ENCODE measurements at regions not wholly inside any gene's neighbourhood (a gene's known extent, or its start where the extent isn't known, plus 50 kb on each side); places are given as distances from the start of the nearest gene placed in this dataset.
"Not testable (repeated sequence)": the region's sequence is repeated elsewhere in the genome, so short reads cannot be mapped to it uniquely, and the experiment has no call there.

DNA sequence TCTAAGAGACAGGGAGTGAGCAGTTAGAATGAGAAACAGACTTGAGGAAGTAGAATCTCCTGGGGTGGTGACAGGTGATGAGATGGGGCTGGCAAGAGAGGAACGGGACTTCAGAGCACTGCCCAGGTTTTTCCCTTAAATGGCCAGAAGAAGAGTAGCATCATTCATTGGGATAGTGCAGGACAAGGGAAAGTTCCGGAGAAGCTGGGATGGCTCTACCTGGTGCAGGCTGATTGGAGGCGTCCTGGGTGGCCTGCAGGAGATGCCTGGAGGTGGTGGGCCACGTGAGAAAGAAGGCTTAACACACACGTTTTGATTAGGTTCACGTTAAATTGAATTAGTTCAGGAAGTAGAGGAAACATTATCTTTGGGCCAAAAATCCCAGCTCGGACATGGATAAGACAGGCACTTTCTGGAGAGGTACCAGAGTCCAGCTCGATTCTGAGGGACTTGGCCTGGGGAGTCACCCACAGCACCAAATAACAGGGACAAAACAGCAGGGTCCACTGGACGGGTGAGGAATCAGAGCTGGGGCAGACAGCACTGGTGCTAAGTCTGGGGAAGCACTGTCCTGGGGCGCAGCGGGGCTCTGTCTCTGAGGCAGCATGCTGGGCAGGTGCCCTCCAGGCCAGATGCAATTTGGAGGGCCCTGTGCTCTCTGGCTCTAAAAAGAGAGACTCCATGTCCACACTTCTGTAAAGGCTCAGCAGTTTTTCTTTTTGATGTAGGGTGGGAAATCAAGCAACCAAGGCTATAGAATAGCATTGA is 512.3 kb upstream of the RAB6C start:
- DNase-seq (ENCODE audit: low read depth), result no peak

GRCh38 chr2:129467941-129468340 is 511.5 kb upstream of the RAB6C start:
- DNase-seq (ENCODE audit: low read depth), result no peak

DNA sequence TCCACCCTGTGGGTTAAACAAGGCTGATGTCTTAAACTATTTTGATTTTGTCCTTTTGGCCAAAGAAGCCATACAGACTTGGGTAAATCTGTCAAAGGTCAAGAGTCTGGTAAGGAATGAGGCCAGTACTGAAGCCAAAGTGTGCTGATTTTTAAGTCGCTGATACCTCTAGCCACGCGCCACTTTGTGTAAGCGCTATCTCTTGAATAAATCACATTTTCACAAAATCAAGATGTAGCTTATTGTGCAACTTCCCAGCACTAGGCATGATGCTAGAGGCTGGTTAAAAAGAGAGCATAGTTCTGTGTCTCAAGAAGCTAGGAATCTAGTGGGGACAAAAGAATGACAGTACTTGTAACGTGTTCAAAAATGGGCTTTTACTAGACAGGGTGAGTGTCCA is 510.6 kb upstream of the RAB6C start:
- no peak for DNase-seq (ENCODE audit: low read depth)

DNA sequence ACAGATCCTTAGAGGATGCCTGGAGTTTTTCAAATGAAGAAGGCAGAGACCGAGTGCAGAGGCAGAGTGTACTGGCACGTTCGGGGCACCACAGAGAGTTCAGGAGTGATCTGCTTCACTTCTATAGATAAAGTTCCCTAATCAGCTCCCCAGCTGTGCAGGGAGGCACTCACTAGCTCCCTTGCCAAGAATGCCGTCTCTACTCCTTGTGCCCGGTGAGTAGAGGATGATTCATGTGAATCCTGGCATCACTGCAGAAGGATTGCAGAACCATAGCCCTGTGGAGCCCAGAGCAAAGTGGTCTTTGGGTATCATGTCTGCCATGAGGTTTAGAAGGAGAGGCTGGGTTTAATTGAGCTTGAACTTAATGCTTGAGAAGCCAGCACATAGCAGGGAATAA is 510.1 kb upstream of the RAB6C start:
- DNase-seq (ENCODE audit: low read depth), result no peak

- no peak for DNase-seq (ENCODE audit: low read depth)
Measured at GRCh38 chr2:129469871-129470270, 509.6 kb upstream of the RAB6C start.

DNA sequence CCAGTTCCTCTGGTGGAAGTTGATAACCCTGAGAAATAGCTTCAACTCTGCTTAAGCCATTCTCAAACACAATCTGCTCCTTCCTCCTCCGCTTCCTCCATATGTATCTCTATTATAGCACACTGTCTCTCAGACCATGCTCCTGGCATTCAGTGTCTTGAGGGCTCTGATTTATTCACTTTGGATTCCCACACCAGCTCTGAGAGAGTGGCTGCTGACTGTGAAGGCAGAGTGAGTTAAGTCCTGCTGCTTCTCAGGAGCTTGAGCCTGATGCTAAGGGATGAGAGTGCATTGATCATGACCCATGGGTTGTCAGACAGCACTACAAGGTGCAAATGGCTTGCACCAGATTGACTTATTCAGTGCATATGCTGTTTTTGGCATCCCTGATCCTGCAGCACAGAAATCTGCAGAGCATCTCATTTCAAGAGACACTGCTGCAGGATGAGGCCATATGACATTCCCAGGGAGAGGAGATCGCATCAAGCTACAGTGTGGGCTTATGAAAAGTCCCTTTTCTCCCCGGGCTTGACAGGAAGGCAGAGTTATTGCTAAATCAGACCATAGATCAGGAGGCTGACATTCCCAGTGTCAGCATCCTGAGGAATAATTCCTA is 500.5 kb upstream of the RAB6C start:
- DNase-seq (ENCODE audit: low read depth), result no peak

DNA sequence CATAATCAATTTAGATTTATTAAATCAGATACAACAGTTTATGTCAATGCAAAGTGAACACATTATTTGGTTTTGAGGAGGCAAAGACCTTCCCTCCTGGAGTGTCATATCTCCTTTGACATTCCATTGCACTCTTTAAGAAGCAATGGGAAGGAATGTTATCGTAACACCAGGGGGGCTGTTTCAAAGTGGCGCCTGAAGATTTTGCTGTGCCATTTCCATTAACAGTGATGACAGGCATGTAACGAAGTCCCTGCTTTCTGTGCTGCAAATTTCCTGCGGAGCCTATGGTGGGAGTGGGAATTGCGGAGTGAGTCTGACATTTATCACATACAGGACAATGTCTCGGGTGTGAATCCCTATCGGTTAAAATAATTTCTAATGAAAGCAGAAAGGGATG is 499.6 kb upstream of the RAB6C start:
- DNase-seq (ENCODE audit: low read depth), result no peak

- DNase-seq (ENCODE audit: low read depth), result no peak
Measured at GRCh38 chr2:129480790-129481189, 498.7 kb upstream of the RAB6C start.

DNA sequence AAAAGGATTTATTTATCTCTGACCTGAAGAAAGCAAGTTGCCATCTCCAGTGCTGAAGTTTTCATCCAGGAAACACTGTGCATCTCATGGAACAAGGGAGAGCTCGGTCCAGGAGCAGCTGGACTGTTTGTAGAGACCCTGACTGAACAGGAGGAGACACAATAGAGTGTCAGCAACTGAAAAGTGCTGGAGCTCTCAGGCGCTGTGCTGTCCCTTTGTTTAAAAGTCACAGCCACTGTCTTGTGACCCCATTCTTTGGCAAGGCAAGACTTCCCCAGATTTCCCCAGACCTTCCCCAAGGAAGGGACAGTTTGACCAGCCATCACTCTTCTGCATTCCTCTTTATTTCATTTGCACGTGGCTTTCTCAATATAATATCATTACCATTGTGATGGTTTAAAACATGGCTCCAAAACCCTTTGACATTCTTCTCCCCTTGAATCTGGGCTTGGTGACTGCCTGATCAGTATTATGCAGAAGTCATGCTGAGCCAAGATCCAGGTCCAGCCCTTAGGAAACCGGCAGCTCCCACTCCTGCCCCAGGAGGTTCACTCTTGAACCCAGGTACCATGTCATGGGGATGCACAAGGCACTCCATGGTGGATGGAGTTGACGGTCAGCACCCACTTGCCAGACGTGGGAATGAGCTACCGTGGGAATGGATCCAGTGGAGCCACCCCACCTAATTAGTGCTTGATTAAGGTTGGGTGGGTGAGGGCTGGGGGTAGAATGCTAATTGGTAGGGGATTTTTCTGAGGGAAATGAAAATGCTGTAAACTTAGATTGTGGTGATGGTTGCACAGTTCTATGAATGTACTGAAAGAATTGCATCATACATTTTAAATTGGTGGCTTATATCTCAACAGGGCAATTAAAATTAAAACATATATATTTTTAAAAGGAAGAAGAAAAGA is 497.9 kb upstream of the RAB6C start:
- DNase-seq (ENCODE audit: low read depth), result no peak

- DNase-seq (ENCODE audit: low read depth), result no peak
Measured at GRCh38 chr2:129482626-129483025, 496.8 kb upstream of the RAB6C start.

- no peak for DNase-seq (ENCODE audit: low read depth)
Measured at GRCh38 chr2:129483366-129483765, 496.1 kb upstream of the RAB6C start.

GRCh38 chr2:129484999-129485897 is 494.2 kb upstream of the RAB6C start:
- DNase-seq (ENCODE audit: low read depth), result no peak

- no peak for DNase-seq (ENCODE audit: low read depth)
Measured at GRCh38 chr2:129488376-129488775, 491.1 kb upstream of the RAB6C start.

- DNase-seq (ENCODE audit: low read depth), result no peak
Measured at GRCh38 chr2:129490641-129491040, 488.8 kb upstream of the RAB6C start.

DNA sequence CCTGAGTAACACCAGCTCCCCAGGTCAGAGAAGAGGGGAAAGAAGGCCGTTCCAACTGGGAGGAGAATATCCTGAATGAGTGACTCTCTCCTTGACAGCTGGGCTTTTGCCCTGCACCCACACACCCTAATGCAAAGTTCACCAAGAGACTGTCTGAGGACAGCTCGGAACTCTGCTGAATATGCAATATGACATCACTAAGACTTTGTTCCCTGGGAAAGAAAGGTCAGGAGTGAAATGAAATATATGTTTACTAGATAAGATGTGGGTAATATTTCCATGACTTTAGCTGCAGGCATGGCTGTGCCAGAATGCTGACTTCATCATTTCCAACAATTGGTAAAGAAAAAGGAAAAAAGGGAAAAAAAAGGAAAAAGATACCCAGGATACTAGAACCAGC is 488.2 kb upstream of the RAB6C start:
- DNase-seq (ENCODE audit: low read depth), result no peak

GRCh38 chr2:129492548-129492947 is 486.9 kb upstream of the RAB6C start:
- DNase-seq (ENCODE audit: low read depth), result no peak

- DNase-seq (ENCODE audit: low read depth), result no peak
Measured at GRCh38 chr2:129499747-129500146, 479.7 kb upstream of the RAB6C start.

DNA sequence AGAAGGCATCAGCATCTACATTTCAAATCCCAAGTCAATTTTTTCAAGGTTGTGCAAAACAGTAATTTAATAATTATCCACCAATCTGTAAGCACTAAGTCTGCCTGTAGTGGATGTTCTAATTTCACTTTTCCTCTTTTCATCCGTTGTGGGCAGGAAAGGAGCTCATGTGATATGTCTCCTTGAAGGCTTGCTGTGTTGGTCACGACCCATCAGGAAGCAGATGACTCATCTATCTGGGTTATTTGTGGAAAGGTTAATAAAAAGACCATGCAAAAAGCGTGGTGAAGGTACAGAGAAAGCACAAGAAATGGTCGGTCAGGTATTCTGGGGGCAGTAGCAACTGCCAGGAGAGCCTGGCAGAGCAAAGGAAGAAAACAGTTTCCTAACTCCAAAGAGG is 476.7 kb upstream of the RAB6C start:
- no peak for DNase-seq (ENCODE audit: low read depth)

- no peak for DNase-seq (ENCODE audit: low read depth)
Measured at GRCh38 chr2:129504646-129505045, 474.8 kb upstream of the RAB6C start.

DNA sequence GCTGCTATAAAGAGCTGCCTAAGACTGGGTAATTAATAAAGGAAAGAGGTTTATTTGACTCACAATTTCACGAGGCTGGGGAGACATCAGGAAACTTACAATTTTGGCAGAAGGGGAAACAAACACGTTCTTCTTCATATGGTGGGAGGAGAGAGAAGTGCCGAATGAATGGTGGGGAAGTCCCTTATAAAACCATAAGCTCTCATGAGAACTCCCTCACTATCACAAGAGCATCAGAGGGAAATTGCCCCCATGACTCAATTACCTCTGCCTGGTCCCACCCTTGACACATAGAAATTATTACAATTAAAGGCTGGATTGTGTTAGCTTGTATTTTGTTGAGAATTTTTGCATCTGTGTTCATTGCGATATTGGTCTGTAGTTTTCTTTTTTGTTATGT is 460.5 kb upstream of the RAB6C start:
- DNase-seq (ENCODE audit: low read depth), result no peak

DNA sequence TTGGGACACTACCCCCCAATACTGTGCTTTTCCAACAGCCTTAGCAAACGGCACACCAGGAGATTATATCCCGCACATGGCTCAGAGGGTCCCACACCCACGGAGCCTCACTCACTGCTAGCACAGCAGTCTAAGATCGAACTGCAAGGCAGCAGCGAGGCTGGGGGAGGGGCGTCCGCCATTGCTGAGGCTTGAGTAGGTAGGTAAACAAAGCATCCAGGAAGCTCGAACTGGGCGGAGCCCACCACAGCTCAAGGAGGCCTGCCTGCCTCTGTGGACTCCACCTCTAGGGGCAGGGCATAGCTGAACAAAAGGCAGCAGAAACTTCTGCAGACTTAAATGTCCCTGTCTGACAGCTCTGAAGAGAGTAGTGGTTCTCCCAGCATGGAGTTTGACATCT is 447.3 kb upstream of the RAB6C start:
- DNase-seq (ENCODE audit: low read depth), result not testable (repeated sequence)
